Left lung (tissue), 4 donors: ENCODE measurements at regions not wholly inside any gene's neighbourhood (a gene's known extent, or its start where the extent isn't known, plus 50 kb on each side); places are given as distances from the start of the nearest gene placed in this dataset.
A peak's percentile ranks its signal among the peaks of the same experiment; 100 is the strongest.
"Not testable (repeated sequence)": the region's sequence is repeated elsewhere in the genome, so short reads cannot be mapped to it uniquely, and the experiment has no call there.

Experiments
- ATAC-seq: fragments of 200-7000 bp; cut with Tn5 transposase; one replicate; pipeline ENCODE4 v1.9.1; 2020; ENCODE audit warnings: moderate library complexity
- DNase-seq, 4 donors: peaks; one replicate each; pipeline ENCODE4 v3.0.0-alpha.2; 2013 to 2020
- H3K27ac ChIP-seq, 2 donors: fragments of 200-600 bp; sonication (generic) in 1 of 2; one replicate each; pipeline versions ENCODE4 v1.5.0 to v1.8.0; 2020 to 2021
- H3K27me3 ChIP-seq, 2 donors: fragments of 200-600 bp; sonication (generic) in 1 of 2; one replicate each; pipeline versions ENCODE4 v1.5.0 to v1.8.0; 2020 to 2021
- H3K36me3 ChIP-seq, 2 donors: fragments of 200-600 bp; sonication (generic) in 1 of 2; one replicate each; pipeline versions ENCODE4 v1.5.0 to v1.8.0; 2020 to 2021
- H3K4me1 ChIP-seq, 2 donors: fragments of 200-600 bp; one replicate each; pipeline ENCODE4 v1.8.0; 2021
- H3K4me3 ChIP-seq, 2 donors: fragments of 200-600 bp; sonication (generic) in 1 of 2; one replicate each; pipeline versions ENCODE4 v1.5.0 to v1.8.0; 2020 to 2021; ENCODE audit warnings: mild to moderate bottlenecking in 1 of 2
- H3K9me3 ChIP-seq, 2 donors: fragments of 200-600 bp; sonication (generic) in 1 of 2; one replicate each; pipeline versions ENCODE4 v1.5.0 to v1.8.0; 2020 to 2021
- CTCF ChIP-seq, 2 donors: fragments of 200-600 bp; sonication (generic) in 1 of 2; IDR thresholded peaks; one replicate each; pipeline versions ENCODE4 v1.5.0 to v1.8.0; 2021; ENCODE audit warnings: antibody characterized with exemption in 2 of 2
- intact Hi-C, 2 donors: fragments of 100-400 bp; cut with DNase I; formaldehyde crosslinking; loops; one replicate each; pipeline versions ENCODE4 v1.11.2 to v1.14.2; 2022
- donor health status: DM: no; HTN: yes; CAD: no.
- donor health status: DM: no; HTN: no; CAD: no.

DNA sequence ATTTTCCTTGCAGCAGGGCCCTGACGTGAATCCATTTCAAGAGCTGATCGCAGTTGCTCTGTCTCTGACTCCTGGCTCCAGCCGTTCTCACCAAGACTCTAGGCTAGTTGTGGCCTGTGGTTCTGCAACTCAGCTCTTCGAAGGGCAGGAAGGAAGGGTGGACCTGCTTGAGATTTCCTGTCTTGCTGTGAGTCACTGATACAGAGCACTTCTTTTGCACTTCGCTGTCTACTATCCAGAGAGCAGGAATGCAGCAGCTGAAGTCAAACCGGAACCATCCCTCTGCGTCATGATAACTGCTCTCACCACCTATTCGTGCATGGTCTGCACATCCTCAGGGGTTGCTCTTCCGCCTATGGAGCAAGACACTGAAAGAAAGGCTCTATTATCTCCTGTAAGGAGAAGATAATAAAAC is 59.7 kb downstream of the RAP2B start:
- no peaks in the 10 kb centered on the region for H3K36me3 ChIP-seq
- peak overlapping the region; percentile 81 to 85 for H3K27ac ChIP-seq
- H3K27me3 ChIP-seq = no peaks in the 10 kb centered on the region
- no peak for TF ChIP-seq CTCF (IDR thresholded peaks at IDR 0.05)
- peaks cover 7 to 38% of the 10 kb centered on the region in 2 donors for H3K4me1 ChIP-seq
- DNase-seq (peak in 2 of 4 donors; percentile 40 to 82), ATAC-seq (peak; percentile 94)
- H3K4me3 ChIP-seq = no peak overlapping the region
- intact Hi-C loops = no loop called here
- no peaks in the 10 kb centered on the region for H3K9me3 ChIP-seq

DNA sequence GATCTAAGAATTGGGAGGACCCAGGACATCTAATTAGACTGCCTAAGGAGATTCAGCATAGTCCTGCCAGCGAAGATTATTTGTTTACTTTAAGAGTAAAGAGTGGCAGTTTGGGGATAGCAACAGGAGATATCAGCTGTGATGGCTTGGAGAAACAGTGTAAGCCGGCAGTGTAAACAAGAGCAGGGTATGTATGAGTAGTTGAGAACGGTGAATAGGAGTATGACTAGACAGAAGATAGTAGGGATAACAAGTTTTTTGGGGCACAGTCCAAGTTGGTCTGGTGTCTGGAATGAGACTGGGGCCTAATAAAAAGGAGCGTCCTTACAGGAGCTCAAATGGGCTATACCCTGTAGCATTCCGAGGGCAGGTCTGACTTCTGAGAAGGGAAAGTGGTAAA is 64.9 kb downstream of the RAP2B start:
- intact Hi-C loops, H3K9me3 ChIP-seq, ATAC-seq: not testable (repeated sequence)

GRCh38 chr3:153230427-153230826 is 68.4 kb downstream of the RAP2B start:
- H3K36me3 ChIP-seq, DNase-seq, H3K4me1 ChIP-seq, H3K4me3 ChIP-seq, ATAC-seq, H3K27me3 ChIP-seq, H3K27ac ChIP-seq, intact Hi-C loops, H3K9me3 ChIP-seq: not testable (repeated sequence)

More for the DNA sequence above, 64.9 kb downstream of the RAP2B start:
- not testable (repeated sequence) for H3K36me3 ChIP-seq, H3K4me3 ChIP-seq, H3K27ac ChIP-seq, DNase-seq, H3K27me3 ChIP-seq
- peaks cover 7 to 11% of the 10 kb centered on the region in 2 donors for H3K4me1 ChIP-seq

GRCh38 chr3:153231245-153231644 is 69.2 kb downstream of the RAP2B start:
- H3K36me3 ChIP-seq, H3K9me3 ChIP-seq, H3K27ac ChIP-seq, ATAC-seq, DNase-seq, H3K4me3 ChIP-seq, H3K27me3 ChIP-seq, intact Hi-C loops, H3K4me1 ChIP-seq: not testable (repeated sequence)

DNA sequence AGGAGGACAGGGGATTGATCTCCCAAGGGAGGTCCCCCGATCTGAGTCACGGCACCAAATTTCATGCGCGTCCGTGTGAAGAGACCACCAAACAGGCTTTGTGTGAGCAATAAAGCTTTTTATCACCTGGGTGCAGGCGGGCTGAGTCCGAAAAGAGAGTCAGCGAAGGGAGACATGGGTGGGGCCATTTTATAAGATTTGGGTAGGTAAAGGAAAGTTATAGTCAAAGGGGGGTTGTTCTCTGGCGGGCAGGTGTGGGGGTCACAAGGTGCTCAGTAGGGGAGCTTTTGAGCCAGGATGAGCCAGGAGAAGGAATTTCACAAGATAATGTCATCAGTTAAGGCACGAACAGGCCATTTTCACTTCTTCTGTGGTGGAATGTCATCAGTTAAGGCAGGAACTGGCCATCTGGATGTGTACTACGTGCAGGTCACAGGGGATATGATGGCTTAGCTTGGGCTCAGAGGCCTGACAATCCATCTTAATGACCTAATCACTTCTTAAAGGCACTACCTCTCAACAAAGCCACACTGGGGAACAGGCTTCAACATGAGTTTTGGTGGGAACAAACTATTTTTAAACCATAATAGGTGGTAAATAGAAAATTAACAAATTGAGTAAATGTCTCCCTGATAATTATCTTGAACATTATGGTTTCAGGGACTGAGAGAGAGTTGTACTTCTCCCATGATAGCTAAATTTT is 70.2 kb downstream of the RAP2B start:
- H3K4me3 ChIP-seq, H3K27me3 ChIP-seq, DNase-seq, intact Hi-C loops, H3K4me1 ChIP-seq, H3K9me3 ChIP-seq, ATAC-seq, H3K36me3 ChIP-seq: not testable (repeated sequence)
- peak overlapping the region in 1 of 2 donors; percentile 33 for H3K27ac ChIP-seq

DNA sequence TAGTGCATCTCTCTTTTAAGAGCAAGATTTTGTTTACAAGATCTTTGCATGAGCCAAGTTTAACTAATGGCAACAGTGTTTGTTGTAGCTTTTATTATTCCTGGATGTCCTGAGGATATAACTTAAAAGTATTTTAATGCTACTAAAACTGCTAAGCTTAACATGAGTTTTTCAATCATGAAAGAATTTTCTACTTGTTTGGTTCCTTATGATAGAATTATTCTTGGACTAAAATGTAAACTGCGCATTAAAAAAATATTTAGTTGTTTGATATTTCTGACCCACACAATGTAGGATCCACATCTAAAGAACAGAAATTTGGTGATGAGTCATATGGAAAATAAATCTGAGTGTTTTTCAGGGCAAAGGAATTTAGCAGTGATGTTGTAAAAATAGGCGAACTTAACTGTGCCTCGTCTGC is 70.8 kb downstream of the RAP2B start:
- Histone ChIP-seq H3K36me3 (no peaks in the 10 kb centered on the region), H3K27ac (peak overlapping the region in 1 of 2 donors; percentile 33), H3K9me3 (no peaks in the 10 kb centered on the region), H3K4me1 (no peaks in the 10 kb centered on the region), H3K4me3 (no peak overlapping the region), H3K27me3 (no peaks in the 10 kb centered on the region)
- intact Hi-C loops = no loop called here
- DNase-seq (peak in 1 of 4 donors; percentile 37), ATAC-seq (peak; percentile 35)
- TF ChIP-seq CTCF (IDR thresholded peaks at IDR 0.05) = no peak

DNA sequence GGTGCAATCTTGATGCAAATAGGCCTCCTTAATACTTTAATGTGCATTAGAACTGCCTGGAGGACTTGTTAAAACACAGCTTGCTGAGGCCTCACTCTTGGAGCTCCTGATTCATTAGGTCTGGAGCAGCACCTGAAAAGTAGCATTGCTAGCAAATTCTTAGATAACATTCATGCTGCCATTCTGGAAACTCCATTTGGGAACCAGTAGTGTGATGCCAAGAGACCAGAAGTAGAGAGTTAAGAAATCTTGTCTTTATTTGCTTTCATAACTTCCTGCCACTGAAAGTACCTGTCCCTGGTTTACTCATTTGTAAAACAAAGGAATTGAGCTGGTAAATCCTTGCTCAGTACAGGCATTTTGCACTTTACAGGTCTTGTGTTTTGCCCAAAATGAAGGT is 72.0 kb downstream of the RAP2B start:
- Histone ChIP-seq H3K4me1 (no peaks in the 10 kb centered on the region), H3K27ac (no peak overlapping the region), H3K9me3 (no peaks in the 10 kb centered on the region), H3K36me3 (no peaks in the 10 kb centered on the region), H3K27me3 (no peaks in the 10 kb centered on the region), H3K4me3 (no peak overlapping the region)
- DNase-seq (no peak), ATAC-seq (peak; percentile 47)
- no peak for TF ChIP-seq CTCF (IDR thresholded peaks at IDR 0.05)
- intact Hi-C loops = no loop called here
